SK-N-MC (cell line): ENCODE measurements at regions not wholly inside any gene's neighbourhood (a gene's known extent, or its start where the extent isn't known, plus 50 kb on each side); places are given as distances from the start of the nearest gene placed in this dataset.

Experiments used
- EZH2 ChIP-seq: fragments of 200-600 bp; sonication (generic); IDR thresholded peaks from one replicate; pipeline ENCODE4 v1.6.1; 2017; ENCODE audit warnings: antibody characterized with exemption
- FOXP2 ChIP-seq: optimal IDR thresholded peaks from 2 replicates; pipeline ENCODE3; 2011; ENCODE audit warnings: mild to moderate bottlenecking, moderate library complexity; ENCODE audit not compliant: insufficient read depth; ENCODE audit errors: extremely low read length, control extremely low read depth
- POLR2AphosphoS5 ChIP-seq: IDR thresholded peaks from 2 replicates; pipeline ENCODE4 v1.6.1; 2012; ENCODE audit warnings: mild to moderate bottlenecking, low read depth, low read length, borderline replicate concordance

DNA sequence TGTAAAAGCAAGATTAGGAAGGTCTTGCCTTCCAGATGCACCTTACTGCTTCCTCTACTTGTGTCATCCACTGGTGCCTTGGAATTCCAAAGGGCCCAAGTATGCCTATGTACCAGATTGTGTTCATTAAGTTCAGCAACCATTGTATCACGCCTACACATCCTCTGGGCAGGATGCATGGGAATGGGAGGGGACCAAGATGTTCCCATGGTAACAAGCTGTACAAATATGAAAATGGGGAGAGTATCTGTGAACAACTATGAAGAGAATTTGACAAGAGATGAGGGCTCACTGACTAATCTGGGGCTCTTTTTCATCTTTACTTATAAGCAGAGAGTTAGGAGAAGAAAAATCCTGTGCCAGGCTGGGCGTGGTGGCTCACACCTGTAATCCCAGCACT lies 137.8 kb upstream of the MAP1B start:
- TF ChIP-seq EZH2: no peak
- no peak for TF ChIP-seq POLR2AphosphoS5
- TF ChIP-seq FOXP2: no peak
